NAMALWA (cell line): ENCODE measurements at regions not wholly inside any gene's neighbourhood (a gene's known extent, or its start where the extent isn't known, plus 50 kb on each side); places are given as distances from the start of the nearest gene placed in this dataset.
"Not testable (repeated sequence)": the region's sequence is repeated elsewhere in the genome, so short reads cannot be mapped to it uniquely, and the experiment has no call there.

ENCODE experiments used
- DNase-seq: peaks from one replicate; pipeline ENCODE4 v3.0.0-alpha.2; 2015; ENCODE audit warnings: low spot score

DNA sequence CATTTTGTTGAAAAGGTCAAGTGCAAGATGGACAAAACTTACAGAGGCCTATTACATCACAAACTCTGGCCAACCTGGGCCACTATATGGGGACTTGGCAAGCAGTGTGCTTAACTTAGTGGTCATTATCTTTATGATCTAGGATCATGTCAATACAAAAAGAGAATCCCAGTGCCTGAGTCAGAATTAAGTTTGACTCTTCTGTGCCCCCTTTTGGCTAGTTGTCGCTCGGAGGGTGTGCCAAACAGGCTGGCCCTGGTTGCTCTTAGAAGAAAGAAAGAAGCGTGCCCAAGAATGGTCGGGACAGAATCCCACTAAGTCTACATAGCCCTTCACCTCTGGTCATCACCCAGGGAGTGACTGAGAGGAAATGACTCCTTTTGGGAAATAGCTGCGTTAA, 100.1 kb downstream of the EIF4E start:
- DNase-seq, result peak; percentile 17

DNA sequence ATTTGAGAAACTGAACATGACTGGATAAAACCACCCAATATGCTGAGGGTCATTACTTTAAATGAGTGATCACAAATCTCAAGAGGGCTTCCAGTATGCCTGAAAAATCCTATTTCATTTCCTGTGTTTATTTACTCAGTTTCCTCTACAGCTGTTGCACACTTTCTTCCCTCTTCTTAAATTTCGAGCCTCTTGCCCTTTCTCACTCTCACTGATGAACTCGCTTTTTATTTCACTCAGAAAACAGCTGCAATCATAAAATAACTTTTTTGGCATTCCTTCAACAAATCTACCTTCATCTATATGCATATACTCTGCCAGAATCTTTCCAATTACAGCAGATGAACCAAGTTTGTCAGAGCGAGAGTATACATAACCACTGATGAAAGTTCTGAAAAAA, 101.3 kb downstream of the EIF4E start:
- no peak for DNase-seq

DNA sequence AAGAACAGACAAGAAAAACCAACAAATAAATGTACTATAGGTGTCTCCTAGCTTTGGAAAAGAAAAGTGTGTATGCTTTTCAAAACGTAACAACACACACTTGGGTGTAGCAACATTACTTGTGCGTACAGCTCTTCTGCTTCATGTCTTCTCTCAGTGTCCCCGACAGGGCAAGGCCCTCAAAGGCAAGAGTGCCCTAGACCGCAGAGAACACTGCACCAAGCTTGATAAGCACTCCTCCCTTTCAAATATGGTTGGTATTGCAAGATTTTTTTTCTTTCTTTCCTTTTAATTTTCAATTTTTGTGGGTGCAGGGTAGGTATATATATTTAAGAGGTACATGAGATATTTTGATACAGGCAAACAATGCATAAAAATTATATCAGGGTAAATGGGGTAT, 106.8 kb downstream of the EIF4E start:
- DNase-seq, result no peak

DNA sequence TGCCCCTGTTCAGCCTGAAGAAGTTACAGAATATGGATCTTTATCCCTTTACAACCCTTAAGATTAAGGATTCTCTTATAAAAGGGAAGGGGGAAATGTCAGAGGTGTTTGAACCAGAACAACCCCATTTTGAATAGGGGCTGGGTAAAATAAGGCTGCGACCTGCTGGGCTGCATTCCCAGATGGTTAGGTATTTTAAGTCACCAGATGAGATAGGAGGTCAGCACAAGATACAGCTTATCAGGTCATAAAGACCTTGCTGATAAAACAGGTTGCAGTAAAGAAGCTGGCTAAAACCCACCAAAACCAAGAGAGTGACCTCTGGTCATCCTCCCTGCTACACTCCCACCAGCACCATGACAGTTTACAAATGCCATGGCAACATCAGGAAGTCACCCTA, 110.8 kb downstream of the EIF4E start:
- not testable (repeated sequence) for DNase-seq

DNA sequence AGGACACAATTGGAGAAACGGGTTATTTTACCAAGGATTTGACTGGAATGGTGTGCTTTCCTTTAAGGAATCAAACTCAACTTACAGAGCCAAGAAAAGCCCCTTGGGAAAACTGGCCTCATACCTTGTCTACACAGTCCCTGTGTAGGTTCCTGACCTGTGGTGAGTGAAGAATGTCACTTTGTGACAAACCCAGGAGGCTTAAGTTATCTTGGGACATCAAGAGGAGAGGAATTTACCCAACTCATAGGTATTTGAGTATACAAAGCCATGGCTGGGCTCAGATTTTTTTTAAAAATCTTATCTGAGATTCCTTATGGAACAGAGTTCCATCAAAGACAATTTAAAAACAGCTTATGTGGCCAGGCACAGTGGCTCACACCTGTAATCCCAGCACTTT, 112.1 kb downstream of the EIF4E start:
- DNase-seq, result no peak

DNA sequence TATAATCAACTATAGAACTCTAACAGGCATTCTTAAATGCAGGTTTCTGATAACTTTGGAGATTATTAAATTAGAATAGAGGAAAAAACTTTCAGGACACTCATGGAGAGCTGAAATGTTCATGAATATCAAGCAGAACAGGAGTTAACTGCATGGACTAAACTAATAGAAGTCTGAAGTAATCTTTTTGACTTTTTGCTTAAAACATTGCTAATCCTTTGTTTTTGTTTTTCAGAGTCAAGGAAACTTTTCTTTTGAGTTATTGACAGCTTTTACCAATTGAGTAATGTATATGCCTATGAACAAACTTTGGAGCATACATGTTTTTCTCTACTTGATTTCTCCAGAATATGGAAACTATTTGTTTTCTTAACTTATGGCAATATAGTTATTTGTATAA, 112.5 kb downstream of the EIF4E start:
- DNase-seq, result no peak

DNA sequence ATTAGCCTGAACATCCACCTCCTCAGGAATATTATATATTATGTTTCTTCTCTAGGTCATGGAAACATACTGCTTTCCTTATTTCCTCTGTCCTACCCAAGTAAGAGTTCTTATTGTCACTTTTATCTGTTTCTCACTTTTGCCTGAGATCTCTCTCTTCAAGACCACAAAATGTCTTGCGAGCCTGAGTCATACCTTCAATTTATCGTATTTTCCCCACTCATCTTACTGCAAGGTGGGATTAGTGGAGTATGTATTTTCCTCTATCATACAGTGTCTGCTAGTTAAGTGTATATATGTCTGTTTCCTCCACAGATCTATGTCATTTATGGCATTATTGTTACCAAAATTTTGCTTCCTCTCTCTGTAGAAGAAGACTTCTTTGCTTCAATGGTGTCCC, 124.5 kb downstream of the EIF4E start:
- no peak for DNase-seq

DNA sequence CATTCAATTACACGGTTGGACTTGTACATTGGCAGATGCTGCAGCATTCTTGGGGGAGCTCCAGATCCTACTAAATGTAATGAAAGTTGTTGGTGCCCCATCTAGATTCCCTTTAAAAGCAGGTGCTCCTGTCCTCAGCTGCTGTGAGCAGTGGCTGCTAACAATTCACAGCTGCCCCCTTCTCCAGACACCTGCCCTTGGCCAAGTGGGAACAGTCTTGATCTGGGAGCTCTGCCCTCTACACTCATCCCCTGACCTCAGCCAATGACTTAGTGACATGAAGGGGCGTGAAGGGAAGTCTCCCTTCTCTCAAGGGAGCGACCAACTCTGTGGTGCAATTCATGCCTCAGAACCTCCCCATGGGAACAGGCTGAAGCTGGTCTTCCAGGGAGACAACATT, 125.7 kb downstream of the EIF4E start:
- DNase-seq, result no peak

DNA sequence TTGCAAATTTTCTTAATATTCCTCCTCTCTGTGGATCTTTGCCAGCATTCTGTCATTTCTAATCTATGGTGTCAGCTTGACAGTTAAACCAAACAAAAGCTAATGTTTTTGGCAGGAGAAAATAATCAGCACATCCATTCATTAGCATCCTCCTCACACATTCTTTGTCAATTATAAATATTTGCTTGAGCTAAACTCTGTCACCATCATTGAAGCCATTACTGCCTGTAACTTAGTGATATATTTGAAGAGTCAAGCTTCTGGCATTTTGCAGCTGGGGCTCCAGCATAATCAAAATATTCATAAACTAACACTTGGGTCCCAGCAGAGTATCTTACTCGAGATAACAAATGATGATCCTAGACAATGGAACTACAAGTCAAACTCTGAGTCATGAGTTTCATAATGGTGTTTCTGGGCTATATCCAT, 126.1 kb downstream of the EIF4E start:
- DNase-seq, result no peak

DNA sequence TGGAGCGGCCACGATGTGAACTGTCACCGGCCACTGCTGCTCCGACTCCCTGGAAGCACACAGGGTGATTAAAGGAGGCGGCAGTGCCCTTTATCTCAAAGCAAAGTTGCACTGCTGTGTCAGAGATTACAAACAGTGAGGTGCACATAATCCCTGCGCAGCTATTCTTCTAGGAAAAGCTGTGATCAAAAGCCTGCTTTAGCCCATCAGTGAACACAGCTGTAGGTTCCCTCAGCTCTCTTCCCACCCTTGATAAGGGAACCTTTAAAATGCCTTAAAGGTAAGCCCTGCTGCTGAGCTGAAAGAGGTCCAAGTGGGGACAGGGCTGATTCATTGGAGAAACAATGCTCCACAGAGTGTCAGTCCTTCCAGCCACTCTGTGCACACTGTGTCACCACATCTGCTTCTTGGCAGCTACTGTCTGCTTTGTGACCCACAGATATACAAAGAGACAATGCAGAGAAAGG, 127.6 kb downstream of the EIF4E start:
- no peak for DNase-seq

DNA sequence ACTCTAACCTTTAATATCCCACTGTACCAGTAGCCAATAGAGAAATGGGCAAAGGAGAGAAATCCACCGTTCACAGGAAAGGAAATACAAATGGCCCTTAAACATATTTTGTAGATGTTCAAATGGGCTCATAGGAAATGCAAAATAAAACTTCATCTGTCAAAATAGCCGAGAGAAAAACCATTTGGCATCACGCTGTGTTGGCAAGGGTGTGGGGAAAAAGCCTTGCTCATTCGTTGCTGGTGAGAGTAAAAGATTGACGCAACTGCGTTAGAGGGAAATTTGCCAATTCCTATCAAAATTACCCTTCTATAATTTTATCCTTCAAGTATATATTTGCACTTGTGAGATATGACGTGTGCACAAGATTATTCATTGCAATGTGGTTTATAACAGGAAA, 131.9 kb downstream of the EIF4E start:
- no peak for DNase-seq

DNA sequence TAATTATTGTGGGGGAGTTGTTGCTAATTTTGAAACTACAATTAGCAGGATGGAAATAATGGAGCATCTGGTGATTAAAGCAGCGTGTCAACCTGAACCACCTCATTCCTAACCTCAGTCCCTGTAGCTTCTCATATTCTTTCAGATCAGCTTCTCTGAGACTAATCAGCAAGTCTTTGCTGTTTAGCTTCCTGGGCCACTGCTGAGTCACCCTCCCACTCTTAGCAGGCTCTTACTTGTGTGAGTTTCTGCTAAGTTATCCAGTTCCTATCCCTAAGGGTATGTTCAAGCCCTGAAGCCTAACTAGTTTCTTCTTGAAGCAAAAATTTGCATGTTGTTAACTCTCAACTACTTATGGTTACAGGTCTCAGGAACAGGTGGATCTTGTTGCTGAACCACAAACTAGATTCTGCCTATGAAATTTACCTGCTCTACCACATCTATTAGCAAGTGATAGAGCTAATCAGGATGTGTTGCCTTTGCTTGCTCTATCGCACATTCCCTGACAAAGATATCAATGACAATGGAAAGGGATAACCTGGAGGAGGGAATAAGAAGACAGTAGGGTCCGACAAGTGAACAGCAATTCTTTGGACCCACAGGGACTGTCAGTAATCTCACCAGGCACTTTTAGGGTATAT, 134.2 kb downstream of the EIF4E start:
- no peak for DNase-seq

DNA sequence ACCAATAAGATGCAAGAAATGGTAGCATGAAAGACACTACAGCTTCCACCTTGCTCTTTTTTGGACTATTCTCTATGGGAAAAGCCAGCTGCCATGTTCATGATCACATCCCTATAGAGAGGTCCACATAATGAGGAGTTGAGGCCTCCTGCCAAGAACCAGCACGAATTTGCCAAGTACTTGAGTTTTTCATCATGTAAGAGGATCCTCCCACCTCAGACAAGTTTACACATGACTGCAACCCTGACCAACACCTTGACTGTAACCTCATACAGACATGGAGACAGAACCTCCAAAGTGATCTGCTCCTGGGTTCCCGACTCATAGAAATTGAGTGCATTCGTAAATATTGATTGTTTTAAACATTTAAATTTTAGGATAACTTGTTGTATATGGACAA, 135.2 kb upstream of the TSPAN5 start:
- DNase-seq, result no peak

DNA sequence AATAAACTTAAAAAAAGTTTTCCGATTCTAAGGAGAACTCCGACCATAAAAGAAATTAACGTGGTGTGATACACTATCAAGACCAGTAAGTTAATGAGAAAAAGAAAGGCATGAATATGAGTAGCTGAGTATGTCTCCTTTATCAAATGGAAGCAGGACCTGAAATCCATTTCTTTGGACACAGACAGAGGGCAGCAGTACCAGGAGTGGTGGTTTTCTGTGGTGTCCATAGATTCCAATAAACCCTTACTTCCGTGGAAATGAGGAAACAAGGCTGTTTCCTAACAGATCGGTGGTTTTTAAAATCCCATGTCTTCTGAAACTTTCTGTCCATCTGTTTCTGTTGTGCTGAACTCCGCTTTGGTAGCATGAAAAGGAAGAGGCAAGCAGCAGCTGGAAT, 128.5 kb upstream of the TSPAN5 start:
- no peak for DNase-seq

DNA sequence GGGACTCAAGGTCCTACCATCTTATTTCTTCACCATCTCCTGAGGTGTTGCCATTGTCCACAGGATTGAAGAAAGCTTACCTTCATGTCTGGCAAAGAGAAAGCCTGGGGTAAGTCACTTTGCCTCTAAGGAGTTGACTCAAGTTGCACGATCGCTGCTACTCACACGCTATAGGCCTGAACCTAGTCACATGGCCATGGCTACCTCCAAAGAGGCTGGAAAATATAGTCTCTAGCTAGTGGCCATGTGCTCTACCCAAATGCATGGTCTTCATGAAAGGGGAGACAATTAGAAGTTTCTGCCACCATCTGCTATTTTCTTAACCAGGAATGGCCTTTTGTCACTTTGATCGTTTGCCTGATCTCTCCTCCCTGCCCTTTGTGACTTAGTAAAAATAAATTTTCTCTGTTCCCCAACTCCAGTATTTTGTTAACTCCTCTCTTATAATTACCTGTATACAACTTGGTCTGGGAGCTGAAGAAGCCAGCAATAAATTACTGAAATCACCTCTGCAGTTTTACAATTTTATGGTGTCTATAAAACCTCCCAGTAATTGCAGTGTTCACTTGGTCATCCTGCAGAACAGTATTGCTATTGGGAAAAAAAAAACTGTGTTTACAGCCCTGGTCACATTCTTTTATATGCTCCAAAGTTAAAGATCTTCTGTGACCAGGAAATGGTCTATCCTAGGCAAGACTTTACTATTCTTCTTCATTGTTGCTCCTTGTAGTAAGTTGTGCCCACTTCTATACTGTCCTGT, 126.7 kb upstream of the TSPAN5 start:
- DNase-seq, result no peak

DNA sequence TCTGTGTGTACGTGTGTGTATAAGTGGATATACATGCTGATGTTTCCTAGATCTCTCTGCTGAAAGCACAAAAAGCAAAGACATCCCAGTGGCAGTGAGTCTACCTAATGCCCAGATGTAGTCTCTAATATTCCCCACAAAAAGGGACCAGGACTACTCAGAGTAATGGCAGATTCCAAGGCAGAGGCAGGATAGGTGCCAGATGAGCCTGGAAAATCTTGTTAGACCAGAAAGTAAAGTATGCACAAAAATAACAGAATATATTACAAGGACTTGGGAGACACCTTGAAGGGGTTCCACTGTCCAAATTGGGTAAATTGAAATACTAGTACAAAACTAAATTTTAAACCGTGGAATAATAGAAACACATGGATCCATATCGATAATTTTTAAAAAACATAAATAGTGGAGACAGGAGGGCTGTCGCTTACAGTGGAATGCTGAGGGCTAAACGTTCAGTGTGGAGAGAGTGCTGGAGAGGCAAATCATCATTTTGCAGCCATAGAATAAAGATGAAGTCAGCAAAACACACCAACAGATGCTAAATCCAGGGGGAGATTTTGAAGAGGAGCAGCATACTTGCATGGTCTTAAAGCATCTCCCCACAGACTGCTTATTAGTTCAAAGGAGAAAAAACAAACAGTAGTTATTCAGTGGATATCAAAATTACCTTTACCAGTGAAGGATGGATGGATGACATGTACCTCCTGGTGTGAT, 123.4 kb upstream of the TSPAN5 start:
- DNase-seq, result no peak

DNA sequence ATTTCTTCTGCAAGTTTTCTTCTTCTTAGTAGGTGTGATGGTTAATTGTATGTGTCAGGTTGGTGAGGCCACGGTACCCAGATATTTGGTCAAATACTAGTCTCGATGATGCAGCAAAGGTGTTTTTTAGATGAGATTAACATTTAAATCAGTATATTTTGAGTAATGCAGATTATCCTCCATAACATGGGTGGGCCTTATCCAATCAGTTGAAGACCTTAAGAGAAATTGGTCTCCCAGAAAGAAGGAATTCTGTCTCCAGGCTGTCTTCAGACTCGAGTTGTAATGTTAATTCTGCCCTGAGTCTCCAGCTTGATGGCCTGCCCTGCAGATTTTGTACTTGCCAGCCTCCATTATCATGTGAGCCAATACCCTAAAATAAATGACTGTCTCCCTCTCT, 122.5 kb upstream of the TSPAN5 start:
- no peak for DNase-seq

DNA sequence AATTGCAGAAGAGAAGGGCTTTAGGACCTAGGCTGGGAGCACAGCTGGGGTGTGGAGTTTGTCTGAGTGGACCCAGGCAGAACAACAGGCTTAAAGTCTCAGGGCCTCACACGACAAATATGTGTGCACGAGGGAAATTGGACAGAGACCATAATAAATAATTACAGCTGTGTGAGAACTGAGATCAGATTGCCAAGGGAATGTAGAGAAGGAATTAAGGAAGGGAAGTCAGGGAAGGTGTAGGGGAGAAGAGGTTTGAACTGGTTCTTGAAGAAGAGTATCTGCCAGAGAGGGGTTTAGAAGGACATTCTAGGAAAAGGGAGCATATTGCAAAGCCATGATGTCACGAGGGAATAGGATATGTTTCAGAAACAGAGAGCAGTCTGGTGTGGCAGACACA, 120.7 kb upstream of the TSPAN5 start:
- DNase-seq, result no peak

DNA sequence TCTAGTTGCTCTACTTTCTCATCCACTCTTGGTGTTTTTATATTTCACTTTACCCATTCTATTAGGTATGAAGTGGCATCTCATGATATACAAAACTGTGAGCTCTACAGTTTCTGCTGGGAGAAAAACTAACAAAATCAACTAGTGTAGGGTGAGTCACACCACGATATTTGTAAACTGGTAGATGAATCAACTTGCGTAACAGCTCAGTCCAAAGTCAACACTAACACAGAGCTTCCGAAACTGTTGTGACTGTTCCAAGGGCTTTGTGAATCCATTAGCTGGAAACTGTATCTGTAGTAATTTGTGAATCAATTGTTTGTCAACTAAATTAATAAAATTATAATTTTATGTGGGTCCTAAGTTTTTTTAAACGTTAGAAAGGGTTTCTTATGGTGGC, 119.8 kb upstream of the TSPAN5 start:
- DNase-seq, result no peak

DNA sequence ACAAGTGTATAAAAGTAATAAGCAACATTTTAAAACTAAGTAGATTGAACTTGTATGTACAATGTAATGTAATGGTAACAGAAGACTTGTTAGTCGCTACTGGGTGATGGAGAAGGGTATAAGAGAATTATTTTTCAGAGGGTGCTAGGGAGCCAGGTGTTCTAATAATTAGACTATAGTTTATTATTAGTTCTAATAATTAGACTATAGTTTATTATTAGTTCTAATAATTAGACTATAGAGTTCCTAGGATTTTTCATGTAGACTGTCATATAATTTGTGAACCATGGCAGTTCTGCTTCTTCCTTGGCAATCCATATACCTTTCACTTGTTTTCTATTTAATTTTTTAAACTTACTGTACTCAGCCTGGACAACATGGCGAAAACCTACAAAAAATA, 117.3 kb upstream of the TSPAN5 start:
- DNase-seq, result no peak

DNA sequence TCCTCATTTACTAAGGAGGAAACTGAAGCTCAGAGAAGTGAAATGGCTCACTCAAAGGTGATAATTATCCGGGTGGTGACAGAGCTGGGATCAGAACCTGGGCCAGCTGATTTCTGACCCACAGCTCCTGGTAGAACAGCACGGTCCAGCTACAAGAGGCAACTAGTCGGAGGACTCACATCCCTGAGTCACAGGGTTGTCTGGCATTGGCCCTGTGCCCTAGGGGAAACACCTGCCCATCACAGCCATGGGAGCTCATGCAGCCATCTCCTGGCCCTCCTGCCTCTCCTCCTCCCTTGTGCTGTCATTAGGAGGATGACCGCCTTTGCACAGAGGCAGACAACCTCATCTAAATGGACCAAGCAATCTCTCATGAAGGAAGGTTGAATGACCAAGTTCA, 115.2 kb upstream of the TSPAN5 start:
- DNase-seq, result no peak

DNA sequence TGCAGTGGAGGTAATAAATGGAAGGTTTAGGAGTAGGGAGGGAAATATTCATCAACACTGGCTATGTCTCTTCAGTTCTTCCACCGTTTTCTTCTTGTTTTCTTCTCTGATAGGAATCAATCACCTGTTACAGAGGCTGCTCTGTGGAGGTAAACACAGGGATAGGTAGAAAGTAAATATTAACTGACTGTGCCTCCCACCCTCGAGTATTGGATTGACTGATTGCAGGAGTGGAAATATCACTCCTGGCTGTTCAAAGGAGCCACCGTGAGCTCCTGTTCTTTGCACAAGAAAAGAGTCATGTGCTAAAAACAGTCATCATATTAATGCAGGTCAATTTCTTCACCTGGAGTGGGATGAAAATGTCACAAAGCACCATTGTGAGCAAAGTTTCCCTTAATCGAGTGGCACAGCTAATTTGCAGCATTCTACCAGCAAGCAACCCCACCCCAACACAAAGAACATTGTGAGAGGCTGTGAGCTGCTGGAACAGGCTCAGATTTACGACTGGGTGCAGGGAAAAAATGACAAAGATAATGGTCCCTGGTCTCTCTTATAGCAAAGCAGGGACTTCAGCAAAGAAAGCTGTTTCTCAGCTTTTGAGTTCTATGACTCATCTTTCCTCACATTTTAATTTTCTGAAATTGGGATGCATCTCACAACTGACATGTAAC, 113.7 kb upstream of the TSPAN5 start:
- DNase-seq, result no peak

DNA sequence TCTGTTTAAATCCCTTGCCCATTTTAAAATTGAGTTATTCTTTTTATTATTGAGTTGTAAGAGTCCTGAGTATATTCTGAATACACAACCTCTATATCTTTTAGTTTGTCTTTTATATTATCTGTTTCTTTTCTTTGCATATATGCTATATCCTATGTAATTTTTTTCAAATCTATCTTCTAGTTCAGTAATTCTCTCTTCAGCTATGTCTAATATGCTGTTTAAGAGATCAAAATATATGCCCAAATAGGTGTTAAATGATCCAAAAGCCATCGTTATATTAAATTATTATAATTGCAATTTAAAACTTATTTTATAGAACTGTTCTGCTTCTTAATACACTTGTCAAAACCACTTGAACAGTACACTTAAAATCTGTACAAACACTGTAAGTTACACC, 107.4 kb upstream of the TSPAN5 start:
- DNase-seq, result no peak
